Hindlimb muscle (tissue), 1 donor: ENCODE measurements at regions not wholly inside any gene's neighbourhood (a gene's known extent, or its start where the extent isn't known, plus 50 kb on each side); places are given as distances from the start of the nearest gene placed in this dataset.
"Not testable (repeated sequence)": the region's sequence is repeated elsewhere in the genome, so short reads cannot be mapped to it uniquely, and the experiment has no call there.

Experiments
- DNase-seq: peaks from one replicate; pipeline ENCODE4 v3.0.0-alpha.2; 2013

GRCh38 chr12:127962303-127962702, 304.7 kb upstream of the TMEM132C start:
- DNase-seq, result no peak

GRCh38 chr12:127963933-127964332, 303.0 kb upstream of the TMEM132C start:
- no peak for DNase-seq

GRCh38 chr12:127964717-127965116, 302.3 kb upstream of the TMEM132C start:
- DNase-seq, result no peak

- no peak for DNase-seq
These were observed 300.6 kb upstream of the TMEM132C start for GRCh38 chr12:127966331-127966730.

GRCh38 chr12:127970491-127970890, 296.5 kb upstream of the TMEM132C start:
- no peak for DNase-seq

GRCh38 chr12:127980585-127980984, 286.4 kb upstream of the TMEM132C start:
- DNase-seq, result no peak

GRCh38 chr12:127981875-127982274, 285.1 kb upstream of the TMEM132C start:
- DNase-seq, result no peak

GRCh38 chr12:127983213-127983791, 283.7 kb upstream of the TMEM132C start:
- not testable (repeated sequence) for DNase-seq

GRCh38 chr12:127984386-127985055, 282.4 kb upstream of the TMEM132C start:
- DNase-seq, result no peak

- DNase-seq, result peak; percentile 34
These were observed 279.6 kb upstream of the TMEM132C start for GRCh38 chr12:127987199-127987901.

GRCh38 chr12:127991485-127991884, 275.5 kb upstream of the TMEM132C start:
- no peak for DNase-seq

GRCh38 chr12:127998988-127999387, 268.0 kb upstream of the TMEM132C start:
- DNase-seq, result no peak

- DNase-seq, result no peak
These were observed 262.5 kb upstream of the TMEM132C start for GRCh38 chr12:128004383-128004938.

- no peak for DNase-seq
These were observed 259.7 kb upstream of the TMEM132C start for GRCh38 chr12:128007250-128007649.

GRCh38 chr12:128008341-128008740, 258.6 kb upstream of the TMEM132C start:
- DNase-seq, result no peak

GRCh38 chr12:128009108-128009507, 257.9 kb upstream of the TMEM132C start:
- DNase-seq, result no peak

GRCh38 chr12:128012110-128012509, 254.9 kb upstream of the TMEM132C start:
- no peak for DNase-seq

- no peak for DNase-seq
These were observed 251.7 kb upstream of the TMEM132C start for GRCh38 chr12:128015276-128015675.

- no peak for DNase-seq
These were observed 248.9 kb upstream of the TMEM132C start for GRCh38 chr12:128018067-128018466.

GRCh38 chr12:128019996-128020544, 246.9 kb upstream of the TMEM132C start:
- DNase-seq, result no peak

- no peak for DNase-seq
These were observed 245.4 kb upstream of the TMEM132C start for GRCh38 chr12:128021561-128021960.

- peak; percentile 1 for DNase-seq
These were observed 241.3 kb upstream of the TMEM132C start for GRCh38 chr12:128025589-128026245.
